ENCODE measurements at regions not wholly inside any gene's neighbourhood (a gene's known extent, or its start where the extent isn't known, plus 50 kb on each side); places are given as distances from the start of the nearest gene placed in this dataset.

GRCh38 chr2:207428573-207428972 lies 101.2 kb upstream of the CREB1 start:
- Histone ChIP-seq H3K4me1 (ENCODE audit: control insufficient read depth, insufficient read depth, low read length) (peaks cover 2% of the 10 kb centered on the region; the same call in 1 of the 2 replicates), H3K36me3 (ENCODE audit: control insufficient read depth, insufficient read depth, low read length) (no peaks in the 10 kb centered on the region), H4K5ac (ENCODE audit: low read depth, low read length) (no peak overlapping the region), H2BK5ac (ENCODE audit: low read depth, low read length, poor library complexity, severe bottlenecking) (no peak overlapping the region), H2AFZ (replicated peaks; ENCODE audit: low read length, poor library complexity) (no peak overlapping the region), H3K9ac (ENCODE audit: low read depth, low read length) (no peak overlapping the region), H2BK20ac (ENCODE audit: low read depth, low read length) (no peak overlapping the region), H3K23ac (ENCODE audit: low read depth, low read length) (no peak overlapping the region), H2BK15ac (ENCODE audit: low read depth, low read length) (no peak overlapping the region), H4K8ac (ENCODE audit: low read depth in 2 of 2, low read length in 2 of 2) (no peak overlapping the region), H2BK120ac (ENCODE audit: low read depth, low read length) (no peak overlapping the region), H3K14ac (replicated peaks; ENCODE audit: low read depth, low read length) (no peak overlapping the region), H4K20me1 (ENCODE audit: insufficient read depth, low read length) (no peaks in the 10 kb centered on the region), H3K4ac (ENCODE audit: low read depth, low read length) (no peak overlapping the region), H3K4me2 (ENCODE audit: low read depth, low read length) (no peak overlapping the region), H2AK5ac (ENCODE audit: low read depth, low read length) (no peak overlapping the region), H3K9me1 (ENCODE audit: insufficient read depth, low read length) (0 out of 2 replicates have a peak, but pooled peaks cover 2% of the 10 kb centered on the region), H3K27ac (ENCODE audit: insufficient read depth, low read length) (no peak overlapping the region), H3K4me3 (ENCODE audit: insufficient read depth, low read depth, low read length) (no peak overlapping the region), H2AK9ac (replicated peaks; ENCODE audit: low read depth, low read length, poor library complexity) (no peak overlapping the region), H4K91ac (ENCODE audit: insufficient read depth, low read depth, low read length) (no peak overlapping the region), H3K9me3 (ENCODE audit: control insufficient read depth, insufficient read depth, low read length) (no peaks in the 10 kb centered on the region), H3K27me3 (ENCODE audit: control insufficient read depth, insufficient read depth, low read length) (no peaks in the 10 kb centered on the region), H3K56ac (ENCODE audit: extremely low read depth, insufficient read depth, low read length) (no peak overlapping the region), H3K79me1 (ENCODE audit: low read depth in 1 of 2, low read length in 2 of 2) (no peaks in the 10 kb centered on the region), H3K18ac (ENCODE audit: low read depth, low read length) (no peak overlapping the region)
- CTCF ChIA-PET: no interaction called here
- TF ChIP-seq MAFK (IDR thresholded peaks at IDR 0.05; ENCODE audit: low read depth, low read length) (no peak), NFE2L2 (IDR thresholded peaks at IDR 0.05; ENCODE audit: low read depth, low read length) (no peak), RFX5 (IDR thresholded peaks at IDR 0.05; ENCODE audit: low read depth, low read length) (no peak), CHD1 (IDR thresholded peaks at IDR 0.05; ENCODE audit: low read depth, low read length) (no peak), USF2 (IDR thresholded peaks at IDR 0.05; ENCODE audit: low read depth, low read length) (no peak), BHLHE40 (IDR thresholded peaks at IDR 0.05; ENCODE audit: low read depth, low read length) (no peak), CTCF (conservative IDR thresholded peaks at IDR 0.05; ENCODE audit: low read depth, low read length) (no peak), RCOR1 (IDR thresholded peaks at IDR 0.05; ENCODE audit: insufficient replicate concordance, low read length) (no peak), SMC3 (IDR thresholded peaks at IDR 0.05; ENCODE audit: low read depth, low read length) (no peak), POLR2A (IDR thresholded peaks at IDR 0.05; ENCODE audit: low read depth, low read length) (no peak), CEBPB (IDR thresholded peaks at IDR 0.05; ENCODE audit: low read depth, low read length) (no peak), ELK1 (IDR thresholded peaks at IDR 0.05; ENCODE audit: borderline replicate concordance, low read depth, low read length) (no peak), MAZ (IDR thresholded peaks at IDR 0.05; ENCODE audit: borderline replicate concordance, low read depth, low read length) (no peak), RAD21 (IDR thresholded peaks at IDR 0.05; ENCODE audit: low read length) (no peak), MXI1 (IDR thresholded peaks at IDR 0.05; ENCODE audit: borderline replicate concordance, low read depth, low read length) (no peak)
- intact Hi-C loops (cut with micrococcal nuclease): no loop called here
- in situ Hi-C loops (cut with MboI; ENCODE audit: low sequenced_read_pairs): no loop called here
- DNase-seq: no peak
- BruUV-seq (replicated peaks): no TSS peak
- WGBS, 2 experiments (ENCODE audit: extremely low coverage in 2 of 2, insufficient read length in 1 of 2): no CpG with 5 or more reads among the region's 1 CpG
- no peak for ATAC-seq (ENCODE audit: low read depth)
- dilution Hi-C loops (cut with HindIII; ENCODE audit: low sequenced_read_pairs, unreplicated experiment): no loop called here
- POLR2A ChIA-PET (ENCODE audit: unreplicated experiment): interaction anchor here (0.5 kb wide), 1 partner anchor 22 kb away, joined by 12 read pairs; no protein-coding TSS in a partner anchor

Data from IMR-90 (cell line).